Spleen (tissue), 11 donors: ENCODE measurements at regions not wholly inside any gene's neighbourhood (a gene's known extent, or its start where the extent isn't known, plus 50 kb on each side); places are given as distances from the start of the nearest gene placed in this dataset.

Experiments
- DNase-seq: peaks from one replicate; pipeline ENCODE4 v3.0.0-alpha.2; 2020
- H3K27ac ChIP-seq, 8 donors: fragments of 200-600 bp; sonication (generic) in 7 of 8; 1 replicate in 4 of 8; 2 replicates in 4 of 8; pipeline versions ENCODE4 v1.5.0 to v1.8.0; 2016 to 2021; ENCODE audit warnings: inconsistent platforms in 4 of 8, mild to moderate bottlenecking in 4 of 8, moderate library complexity in 1 of 8
- H3K27me3 ChIP-seq, 7 donors: fragments of 200-600 bp; sonication (generic) in 6 of 7; replicated peaks in 1 of 7; 1 replicate in 4 of 7; 2 replicates in 3 of 7; pipeline versions ENCODE4 v1.5.0 to v1.8.0; 2016 to 2021; ENCODE audit warnings: inconsistent platforms in 3 of 7, mild to moderate bottlenecking in 1 of 7
- H3K36me3 ChIP-seq, 6 donors: fragments of 200-600 bp; sonication (generic) in 5 of 6; 1 replicate in 4 of 6; 2 replicates in 2 of 6; pipeline versions ENCODE4 v1.5.0 to v1.8.0; 2016 to 2021; ENCODE audit warnings: inconsistent platforms in 2 of 6
- H3K4me1 ChIP-seq, 6 donors: fragments of 200-600 bp; sonication (generic) in 5 of 6; 1 replicate in 3 of 6; 2 replicates in 3 of 6; pipeline versions ENCODE4 v1.5.0 to v1.8.0; 2016 to 2021; ENCODE audit warnings: inconsistent platforms in 3 of 6
- H3K4me3 ChIP-seq, 8 donors: fragments of 200-600 bp; sonication (generic) in 7 of 8; 1 replicate in 4 of 8; 2 replicates in 4 of 8; pipeline versions ENCODE4 v1.5.0 to v1.8.0; 2016 to 2021; ENCODE audit warnings: inconsistent platforms in 4 of 8, mild to moderate bottlenecking in 4 of 8, moderate library complexity in 2 of 8
- H3K9me3 ChIP-seq, 8 donors: fragments of 200-600 bp; sonication (generic) in 7 of 8; 1 replicate in 4 of 8; 2 replicates in 4 of 8; pipeline versions ENCODE4 v1.5.0 to v1.8.0; 2016 to 2021; ENCODE audit warnings: inconsistent platforms in 4 of 8
- POLR2A ChIP-seq, 3 donors: fragments of 450-650 bp; IDR thresholded peaks; one replicate each; pipeline ENCODE4 v1.5.1; 2017; ENCODE audit warnings: antibody characterized with exemption in 3 of 3, mild to moderate bottlenecking in 1 of 3
- POLR2AphosphoS5 ChIP-seq, 3 donors: sonication (generic); formaldehyde crosslinking; IDR thresholded peaks; one replicate each; pipeline ENCODE4 v1.5.1; 2017; ENCODE audit warnings: antibody characterized with exemption in 3 of 3
- WGBS, 5 donors: extraction: QIAGEN DNeasy Blood & Tissue Kit in 3 of 5; methylation state at CpG; one replicate each; pipeline versions ENCODE4 v1.1.5 to v1.1.7; 2013 to 2018; 5-methylcytosine and 5-hydroxymethylcytosine counted together
- intact Hi-C: fragments of 100-400 bp; cut with DNase I; formaldehyde crosslinking; loops from one replicate; pipeline ENCODE4 v1.15.0; 2023; ENCODE audit warnings: low total_unique reads
- TF ChIP-seq, protein P1 (sequence below), 11 experiments: fragments of 200-600 bp in 7 of 11; fragments of 450-650 bp in 4 of 11; sonication (generic) in 4 of 11; IDR thresholded peaks in 8 of 11; conservative IDR thresholded peaks in 3 of 11; 1 replicate in 7 of 11; 2 replicates in 4 of 11; pipeline versions ENCODE4 v1.4.0 to v1.8.0; 2016 to 2021; ENCODE audit warnings: antibody characterized with exemption in 11 of 11, inconsistent platforms in 4 of 11, mild to moderate bottlenecking in 1 of 11
- donor health status: healthy with polysubstance abuse.
- donor health status: DM: no; HTN: no; CAD: no; lungs with moderate emphysema.
- donor health status: DM: no; HTN: no; CAD: no.
- donor health status: Bipolar disorder and iron deficiency.
- donor health status: healthy.
- donor health status: DM: no; HTN: no; CAD: no.
- donor health status: DM: yes; HTN: yes; CAD: no.

DNA sequence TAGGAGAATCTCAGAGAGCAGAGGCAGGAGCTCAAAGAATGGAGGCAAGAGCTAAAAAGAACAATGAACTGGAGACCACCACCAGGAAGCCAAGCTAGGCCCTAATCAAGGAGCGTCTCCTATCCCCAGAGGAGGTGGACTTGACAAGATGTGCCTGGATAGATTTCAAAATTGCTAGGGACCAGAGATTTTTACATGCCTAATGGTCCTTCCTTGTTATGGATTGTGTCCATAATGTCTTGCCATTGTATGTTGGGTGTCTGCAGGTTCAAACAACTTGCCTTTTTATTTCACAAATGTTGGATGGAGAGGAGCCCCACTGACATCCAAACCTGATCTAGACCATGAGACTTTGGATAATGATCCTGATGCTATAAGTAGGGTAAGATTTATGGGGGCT is 88.2 kb upstream of the TP53I11 start:
- H3K4me3 ChIP-seq, result no peak overlapping the region
- 93 to 100% (median 96%) methylated on average over 1 of the region's 1 CpG for WGBS, 5 donors
- TF ChIP-seq POLR2A (IDR thresholded peaks at IDR 0.05) (no peak), POLR2AphosphoS5 (IDR thresholded peaks at IDR 0.05) (no peak)
- TF ChIP-seq, protein P1, sequence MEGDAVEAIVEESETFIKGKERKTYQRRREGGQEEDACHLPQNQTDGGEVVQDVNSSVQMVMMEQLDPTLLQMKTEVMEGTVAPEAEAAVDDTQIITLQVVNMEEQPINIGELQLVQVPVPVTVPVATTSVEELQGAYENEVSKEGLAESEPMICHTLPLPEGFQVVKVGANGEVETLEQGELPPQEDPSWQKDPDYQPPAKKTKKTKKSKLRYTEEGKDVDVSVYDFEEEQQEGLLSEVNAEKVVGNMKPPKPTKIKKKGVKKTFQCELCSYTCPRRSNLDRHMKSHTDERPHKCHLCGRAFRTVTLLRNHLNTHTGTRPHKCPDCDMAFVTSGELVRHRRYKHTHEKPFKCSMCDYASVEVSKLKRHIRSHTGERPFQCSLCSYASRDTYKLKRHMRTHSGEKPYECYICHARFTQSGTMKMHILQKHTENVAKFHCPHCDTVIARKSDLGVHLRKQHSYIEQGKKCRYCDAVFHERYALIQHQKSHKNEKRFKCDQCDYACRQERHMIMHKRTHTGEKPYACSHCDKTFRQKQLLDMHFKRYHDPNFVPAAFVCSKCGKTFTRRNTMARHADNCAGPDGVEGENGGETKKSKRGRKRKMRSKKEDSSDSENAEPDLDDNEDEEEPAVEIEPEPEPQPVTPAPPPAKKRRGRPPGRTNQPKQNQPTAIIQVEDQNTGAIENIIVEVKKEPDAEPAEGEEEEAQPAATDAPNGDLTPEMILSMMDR (IDR thresholded peaks at IDR 0.05 in 8 of 11, conservative IDR thresholded peaks at IDR 0.05 in 3 of 11), result no peak
- peaks cover 0 to 19% (median 0%) of the 10 kb centered on the region in 6 donors for H3K4me1 ChIP-seq
- no peaks in the 10 kb centered on the region for H3K36me3 ChIP-seq
- no peak overlapping the region for H3K27ac ChIP-seq
- H3K27me3 ChIP-seq, result no peaks in the 10 kb centered on the region
- H3K9me3 ChIP-seq, result peaks cover 0 to 16% (median 13%) of the 10 kb centered on the region in 8 donors
- DNase-seq, result no peak
- intact Hi-C loops, result no loop called here

DNA sequence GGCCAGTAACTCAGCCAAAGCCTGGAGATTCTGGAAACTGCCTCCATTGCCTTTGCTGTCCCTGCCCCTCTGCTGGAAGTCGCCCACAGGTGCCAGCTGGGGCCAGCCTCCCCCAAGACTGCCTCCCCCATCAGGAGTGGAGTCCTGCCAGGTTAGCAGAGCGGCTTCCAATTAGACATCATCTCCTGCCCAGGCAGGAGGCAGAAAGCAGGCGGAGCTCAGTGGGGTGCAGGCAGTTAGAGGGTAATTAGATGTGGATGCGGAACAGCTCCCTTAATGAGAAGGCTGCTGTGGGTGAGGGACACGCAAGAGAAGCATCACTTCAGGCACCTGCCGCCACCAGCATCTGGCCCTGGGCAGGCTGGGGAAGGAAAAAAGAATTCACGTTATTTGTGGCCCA is 90.9 kb upstream of the TP53I11 start:
- Histone ChIP-seq H3K9me3 (peaks cover 0 to 16% (median 13%) of the 10 kb centered on the region in 8 donors), H3K4me3 (no peak overlapping the region), H3K27ac (no peak overlapping the region), H3K36me3 (no peaks in the 10 kb centered on the region), H3K27me3 (no peaks in the 10 kb centered on the region), H3K4me1 (peaks cover 3 to 24% (median 13%) of the 10 kb centered on the region in 6 donors)
- intact Hi-C loops, result no loop called here
- 89 to 96% (median 93%) methylated on average over 7 of the region's 7 CpGs for WGBS, 5 donors
- no peak for TF ChIP-seq POLR2AphosphoS5 (IDR thresholded peaks at IDR 0.05)
- TF ChIP-seq, protein P1 (IDR thresholded peaks at IDR 0.05 in 8 of 11, conservative IDR thresholded peaks at IDR 0.05 in 3 of 11), result no peak
- TF ChIP-seq POLR2A (IDR thresholded peaks at IDR 0.05), result no peak
- no peak for DNase-seq

DNA sequence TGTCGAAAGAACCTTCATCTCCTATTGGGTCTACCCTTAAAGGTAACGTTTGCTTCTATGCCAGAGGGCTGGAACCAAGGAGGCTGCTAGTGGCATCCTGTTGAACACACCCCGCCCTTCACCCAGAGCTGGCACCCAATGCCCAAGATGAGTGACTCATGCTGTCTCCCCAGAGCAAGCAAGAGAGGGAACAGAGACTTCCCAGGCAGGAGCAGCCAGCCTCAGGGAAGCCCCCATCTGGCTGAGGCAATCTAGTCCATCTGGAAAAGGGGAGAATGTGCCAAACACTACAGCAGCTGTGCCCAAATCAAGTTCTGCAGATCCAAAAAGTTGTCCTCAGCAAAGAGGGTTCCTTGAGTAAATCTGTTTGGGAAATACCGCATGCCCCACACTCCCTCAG is 91.9 kb upstream of the TP53I11 start:
- H3K9me3 ChIP-seq, result peaks cover 0 to 16% (median 13%) of the 10 kb centered on the region in 8 donors
- no peak overlapping the region for H3K27ac ChIP-seq
- H3K4me3 ChIP-seq, result no peak overlapping the region
- intact Hi-C loops, result no loop called here
- no peaks in the 10 kb centered on the region for H3K27me3 ChIP-seq
- H3K4me1 ChIP-seq, result peaks cover 3 to 33% (median 15%) of the 10 kb centered on the region in 6 donors
- TF ChIP-seq, protein P1 (IDR thresholded peaks at IDR 0.05 in 8 of 11, conservative IDR thresholded peaks at IDR 0.05 in 3 of 11), result no peak
- no peak for TF ChIP-seq POLR2A (IDR thresholded peaks at IDR 0.05)
- no peak for TF ChIP-seq POLR2AphosphoS5 (IDR thresholded peaks at IDR 0.05)
- WGBS, 5 donors, result 54 to 68% (median 65%) methylated on average over 4 of the region's 4 CpGs
- H3K36me3 ChIP-seq, result no peaks in the 10 kb centered on the region
- DNase-seq, result no peak

DNA sequence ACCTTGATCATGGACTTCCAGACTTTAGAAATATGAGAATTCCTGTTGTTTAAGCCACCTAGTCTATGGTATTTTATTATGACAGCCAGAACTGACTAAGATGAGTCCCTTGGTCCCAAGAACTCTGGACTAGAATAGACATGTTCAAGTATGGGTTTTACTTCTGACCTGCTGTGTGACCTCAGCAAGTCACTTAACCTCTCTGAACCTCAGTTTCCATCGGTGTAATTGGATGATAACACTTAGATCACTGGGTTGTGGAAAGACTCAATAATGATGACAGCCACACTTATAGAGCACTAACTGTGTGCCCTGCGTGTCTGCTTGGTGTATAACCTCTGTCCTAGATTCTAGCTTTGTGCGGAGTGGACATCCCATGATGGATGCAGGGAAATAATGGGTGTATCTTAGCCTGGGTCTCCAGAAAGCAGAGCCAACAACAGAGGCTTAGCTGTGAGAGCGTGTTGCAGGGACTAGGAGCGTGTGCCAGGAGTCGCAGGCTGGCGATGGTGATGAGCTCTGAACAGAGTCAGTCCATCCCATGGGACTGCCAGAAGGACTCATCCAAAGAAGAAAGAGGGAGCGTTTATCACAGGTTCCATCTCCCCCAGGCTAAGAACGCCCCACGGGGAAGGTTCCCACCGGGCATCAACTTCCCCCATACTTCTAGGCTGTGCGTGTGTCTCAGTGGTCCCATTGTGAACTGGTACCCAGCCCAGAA is 93.2 kb upstream of the TP53I11 start:
- intact Hi-C loops, result no loop called here
- peaks cover 5 to 46% (median 21%) of the 10 kb centered on the region in 6 donors for H3K4me1 ChIP-seq
- no peaks in the 10 kb centered on the region for H3K36me3 ChIP-seq
- DNase-seq, result no peak
- H3K4me3 ChIP-seq, result no peak overlapping the region
- H3K9me3 ChIP-seq, result peaks cover 0 to 8% (median 5%) of the 10 kb centered on the region in 8 donors
- no peak overlapping the region for H3K27ac ChIP-seq
- 89 to 94% (median 91%) methylated on average over 7 to 12 of the region's 12 CpGs for WGBS, 5 donors
- TF ChIP-seq POLR2A (IDR thresholded peaks at IDR 0.05) (no peak), POLR2AphosphoS5 (IDR thresholded peaks at IDR 0.05) (no peak)
- TF ChIP-seq, protein P1 (IDR thresholded peaks at IDR 0.05 in 8 of 11, conservative IDR thresholded peaks at IDR 0.05 in 3 of 11), result no peak
- no peaks in the 10 kb centered on the region for H3K27me3 ChIP-seq
